HepG2 (cell line): ENCODE measurements at regions not wholly inside any gene's neighbourhood (a gene's known extent, or its start where the extent isn't known, plus 50 kb on each side); places are given as distances from the start of the nearest gene placed in this dataset.

Experiments
- ARNT ChIP-seq: fragments of 450-650 bp; IDR thresholded peaks from 2 replicates; pipeline ENCODE4 v1.6.1; 2017
- ARNTL ChIP-seq: sonication (generic); formaldehyde crosslinking; IDR thresholded peaks from 2 replicates; pipeline ENCODE4 v1.4.0; 2020; ENCODE audit warnings: mild to moderate bottlenecking, missing genetic modification reagents
- BORCS8-MEF2B ChIP-seq: sonication (generic); formaldehyde crosslinking; IDR thresholded peaks from 2 replicates; pipeline ENCODE4 v1.8.0; 2022; ENCODE audit warnings: mild to moderate bottlenecking, missing genetic modification reagents
- CBX1 ChIP-seq: IDR thresholded peaks from one replicate; pipeline ENCODE4 v1.6.1; 2016; ENCODE audit warnings: antibody characterized with exemption, low read depth
- FOXP1 ChIP-seq, 2 experiments: fragments of 450-650 bp in 1 of 2; IDR thresholded peaks; 2 replicates each; pipeline ENCODE4 v1.6.1; 2017 to 2018; ENCODE audit warnings: antibody characterized with exemption in 1 of 2
- HNRNPLL ChIP-seq: fragments of 200-400 bp; formaldehyde crosslinking; IDR thresholded peaks from 2 replicates; pipeline ENCODE4 v1.6.1; 2017; ENCODE audit warnings: mild to moderate bottlenecking, low read depth, low read length; ENCODE audit not compliant: poor library complexity, severe bottlenecking
- JUN ChIP-seq: sonication (generic); formaldehyde crosslinking; IDR thresholded peaks from 2 replicates; pipeline ENCODE4 v1.4.0; 2020; ENCODE audit warnings: mild to moderate bottlenecking, missing genetic modification reagents
- PBX2 ChIP-seq: IDR thresholded peaks from 2 replicates; pipeline ENCODE4 v1.6.1; 2016; ENCODE audit warnings: control low read depth
- RAD51 ChIP-seq: fragments of 450-650 bp; IDR thresholded peaks from 2 replicates; pipeline ENCODE4 v1.6.1; 2016; ENCODE audit warnings: borderline replicate concordance
- RFX1 ChIP-seq: fragments of 450-650 bp; IDR thresholded peaks from 2 replicates; pipeline ENCODE4 v1.6.1; 2017
- SKIL ChIP-seq: sonication (generic); formaldehyde crosslinking; IDR thresholded peaks from 2 replicates; pipeline ENCODE4 v1.8.0; 2022; ENCODE audit warnings: missing genetic modification reagents, mild to moderate bottlenecking, moderate library complexity, borderline replicate concordance
- TAF15 ChIP-seq: fragments of 200-400 bp; formaldehyde crosslinking; IDR thresholded peaks from one replicate; pipeline ENCODE4 v1.6.1; 2018; ENCODE audit warnings: mild to moderate bottlenecking, low read depth, low read length; ENCODE audit not compliant: poor library complexity, severe bottlenecking
- TCF7L2 ChIP-seq: IDR thresholded peaks from 2 replicates; pipeline ENCODE4 v1.6.1; 2011; ENCODE audit warnings: mild to moderate bottlenecking, low read depth, low read length, moderate library complexity
- ZBTB33 ChIP-seq: sonication (generic); formaldehyde crosslinking; IDR thresholded peaks from 2 replicates; pipeline ENCODE4 v1.4.0; 2020; ENCODE audit warnings: missing genetic modification reagents
- ZFP37 ChIP-seq: sonication (generic); formaldehyde crosslinking; IDR thresholded peaks from 2 replicates; pipeline ENCODE4 v1.4.0; 2020; ENCODE audit warnings: missing genetic modification reagents, borderline replicate concordance
- ZNF136 ChIP-seq: sonication (generic); formaldehyde crosslinking; IDR thresholded peaks from 2 replicates; pipeline ENCODE4 v1.8.1; 2022; ENCODE audit warnings: low read depth, mild to moderate bottlenecking, moderate library complexity, missing genetic modification reagents
- ZNF33A ChIP-seq: sonication (generic); formaldehyde crosslinking; IDR thresholded peaks from 2 replicates; pipeline ENCODE4 v1.5.1; 2020; ENCODE audit warnings: missing genetic modification reagents, mild to moderate bottlenecking, moderate library complexity, borderline replicate concordance
- ZNF367 ChIP-seq: sonication (generic); formaldehyde crosslinking; IDR thresholded peaks from 2 replicates; pipeline ENCODE4 v1.4.0; 2020; ENCODE audit warnings: missing genetic modification reagents, borderline replicate concordance
- ZNF501 ChIP-seq: sonication (generic); formaldehyde crosslinking; IDR thresholded peaks from 2 replicates; pipeline ENCODE4 v1.5.1; 2020; ENCODE audit warnings: mild to moderate bottlenecking, moderate library complexity, missing genetic modification reagents
- ZNF512 ChIP-seq: sonication (generic); formaldehyde crosslinking; IDR thresholded peaks from 2 replicates; pipeline ENCODE4 v1.4.0; 2020; ENCODE audit warnings: mild to moderate bottlenecking, missing genetic modification reagents
- ZNF563 ChIP-seq: sonication (generic); formaldehyde crosslinking; IDR thresholded peaks from 2 replicates; pipeline ENCODE4 v1.8.0; 2022; ENCODE audit warnings: mild to moderate bottlenecking, moderate library complexity, missing genetic modification reagents
- ZNF614 ChIP-seq: IDR thresholded peaks from 2 replicates; pipeline ENCODE4 v1.6.1; 2018; ENCODE audit warnings: missing biosample characterization, missing genetic modification reagents, inconsistent platforms, borderline replicate concordance
- ZNF672 ChIP-seq: sonication (generic); formaldehyde crosslinking; IDR thresholded peaks from 2 replicates; pipeline ENCODE4 v1.8.1; 2022; ENCODE audit warnings: missing genetic modification reagents
- TF ChIP-seq, protein P1 (sequence below): sonication (generic); formaldehyde crosslinking; conservative IDR thresholded peaks from 2 replicates; pipeline ENCODE4 v1.4.0; 2020; ENCODE audit warnings: missing genetic modification reagents
- TF ChIP-seq, protein P2 (sequence below): sonication (generic); formaldehyde crosslinking; IDR thresholded peaks from 2 replicates; pipeline ENCODE4 v1.4.0; 2020; ENCODE audit warnings: mild to moderate bottlenecking, missing genetic modification reagents

DNA sequence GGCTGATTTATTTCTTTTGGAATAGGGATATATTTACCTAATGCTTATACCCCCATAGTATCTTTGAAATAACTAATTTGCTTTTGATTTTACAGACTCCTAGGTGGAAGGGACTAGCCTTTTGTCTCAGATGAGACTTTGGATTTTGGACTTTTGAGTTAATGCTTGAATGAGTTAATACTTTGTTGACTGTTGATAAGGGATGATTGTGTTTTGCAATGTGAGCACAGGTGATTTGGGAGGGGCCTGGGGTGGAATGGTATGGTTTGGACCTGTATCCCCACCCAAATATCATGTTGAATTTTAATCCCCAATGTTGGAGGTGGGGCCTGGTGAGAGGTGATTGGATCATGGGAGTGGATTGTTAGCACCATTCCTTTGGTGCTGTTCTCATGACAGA, 117.4 kb upstream of the ZC4H2 start (continued):
- TF ChIP-seq ZFP37 (CRISPR knock-in tag) (no peak), ZNF563 (no peak), ZNF367 (CRISPR knock-in tag) (no peak), TAF15 (no peak), BORCS8-MEF2B (CRISPR knock-in tag) (no peak), ZNF512 (no peak), ZNF501 (CRISPR knock-in tag) (no peak), ZNF614 (CRISPR knock-in tag) (no peak), RFX1 (no peak), ZBTB33 (no peak), ZNF136 (no peak), ZNF672 (CRISPR knock-in tag) (no peak), ZNF33A (CRISPR knock-in tag) (no peak), ARNTL (CRISPR knock-in tag) (no peak), ARNT (no peak), CBX1 (no peak), FOXP1 (IDR thresholded peaks at IDR 0.05) (no peak), FOXP1 (CRISPR knock-in tag; IDR thresholded peaks at IDR 0.05) (peak; percentile 51; the same call in 1 of the 2 replicates), SKIL (CRISPR knock-in tag) (no peak), PBX2 (CRISPR knock-in tag) (no peak), JUN (CRISPR knock-in tag) (no peak), TCF7L2 (no peak), HNRNPLL (no peak), RAD51 (no peak)
- TF ChIP-seq, protein P1, sequence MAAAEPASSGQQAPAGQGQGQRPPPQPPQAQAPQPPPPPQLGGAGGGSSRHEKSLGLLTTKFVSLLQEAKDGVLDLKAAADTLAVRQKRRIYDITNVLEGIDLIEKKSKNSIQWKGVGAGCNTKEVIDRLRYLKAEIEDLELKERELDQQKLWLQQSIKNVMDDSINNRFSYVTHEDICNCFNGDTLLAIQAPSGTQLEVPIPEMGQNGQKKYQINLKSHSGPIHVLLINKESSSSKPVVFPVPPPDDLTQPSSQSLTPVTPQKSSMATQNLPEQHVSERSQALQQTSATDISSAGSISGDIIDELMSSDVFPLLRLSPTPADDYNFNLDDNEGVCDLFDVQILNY (CRISPR knock-in tag), result no peak
- TF ChIP-seq, protein P2, sequence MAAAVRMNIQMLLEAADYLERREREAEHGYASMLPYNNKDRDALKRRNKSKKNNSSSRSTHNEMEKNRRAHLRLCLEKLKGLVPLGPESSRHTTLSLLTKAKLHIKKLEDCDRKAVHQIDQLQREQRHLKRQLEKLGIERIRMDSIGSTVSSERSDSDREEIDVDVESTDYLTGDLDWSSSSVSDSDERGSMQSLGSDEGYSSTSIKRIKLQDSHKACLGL (CRISPR knock-in tag), result no peak
